ENCODE measurements at regions not wholly inside any gene's neighbourhood (a gene's known extent, or its start where the extent isn't known, plus 50 kb on each side); places are given as distances from the start of the nearest gene placed in this dataset.

GRCh38 chr10:24041034-24041433, 167.9 kb upstream of the KIAA1217 start:
- no peak for DNase-seq

- no peak for DNase-seq
Observed at GRCh38 chr10:24041834-24042233, 167.1 kb upstream of the KIAA1217 start.

- DNase-seq = no peak
Observed at GRCh38 chr10:24042884-24043283, 166.1 kb upstream of the KIAA1217 start.

GRCh38 chr10:24046060-24046459, 162.9 kb upstream of the KIAA1217 start:
- no peak for DNase-seq

- DNase-seq = no peak
Observed at GRCh38 chr10:24047176-24047575, 161.8 kb upstream of the KIAA1217 start.

- DNase-seq = no peak
Observed at GRCh38 chr10:24054421-24054820, 154.5 kb upstream of the KIAA1217 start.

GRCh38 chr10:24080207-24080606, 128.7 kb upstream of the KIAA1217 start:
- DNase-seq = no peak

- no peak for DNase-seq
Observed at GRCh38 chr10:24086296-24087086, 122.4 kb upstream of the KIAA1217 start.

GRCh38 chr10:24091256-24091655, 117.7 kb upstream of the KIAA1217 start:
- no peak for DNase-seq

- DNase-seq = no peak
Observed at GRCh38 chr10:24096281-24096680, 112.7 kb upstream of the KIAA1217 start.

- DNase-seq = no peak
Observed at GRCh38 chr10:24097751-24098207, 111.2 kb upstream of the KIAA1217 start.

- DNase-seq = no peak
Observed at GRCh38 chr10:24104895-24105294, 104.0 kb upstream of the KIAA1217 start.

GRCh38 chr10:24113901-24114300, 95.0 kb upstream of the KIAA1217 start:
- no peak for DNase-seq

- DNase-seq = no peak
Observed at GRCh38 chr10:24114556-24114955, 94.4 kb upstream of the KIAA1217 start.

- no peak for DNase-seq
Observed at GRCh38 chr10:24115403-24115802, 93.5 kb upstream of the KIAA1217 start.

- no peak for DNase-seq
Observed at GRCh38 chr10:24118246-24118645, 90.7 kb upstream of the KIAA1217 start.

- no peak for DNase-seq
Observed at GRCh38 chr10:24119896-24120295, 89.0 kb upstream of the KIAA1217 start.

GRCh38 chr10:24120646-24121045, 88.3 kb upstream of the KIAA1217 start:
- DNase-seq = no peak

- no peak for DNase-seq
Observed at GRCh38 chr10:24127516-24127915, 81.4 kb upstream of the KIAA1217 start.

- DNase-seq = no peak
Observed at GRCh38 chr10:24128066-24128730, 80.7 kb upstream of the KIAA1217 start.

- no peak for DNase-seq
Observed at GRCh38 chr10:24132741-24133140, 76.2 kb upstream of the KIAA1217 start.

- DNase-seq = no peak
Observed at GRCh38 chr10:24133835-24134234, 75.1 kb upstream of the KIAA1217 start.

GRCh38 chr10:24136070-24136469, 72.9 kb upstream of the KIAA1217 start:
- no peak for DNase-seq

- DNase-seq = no peak
Observed at GRCh38 chr10:24147321-24147720, 61.6 kb upstream of the KIAA1217 start.

All from cerebellar nuclear complex (tissue), 1 donor.